Stimulated activated CD8-positive, alpha-beta memory T cell treated with anti-CD3 and anti-CD28 coated beads, Interleukin-15, amount 100 ng/mL, for 48 hours (primary cell): ENCODE measurements at regions not wholly inside any gene's neighbourhood (a gene's known extent, or its start where the extent isn't known, plus 50 kb on each side); places are given as distances from the start of the nearest gene placed in this dataset.

Source experiments
- DNase-seq, 2 donors: peaks; one replicate each; pipeline ENCODE4 v3.0.0-alpha.2; 2020; ENCODE audit warnings: low read depth in 2 of 2

- DNase-seq = no peak
Measured at GRCh38 chr1:208841436-208841835, 597.3 kb upstream of the PLXNA2 start.

- DNase-seq = no peak
Measured at GRCh38 chr1:208842451-208842850, 598.3 kb upstream of the PLXNA2 start.

- DNase-seq = no peak
Measured at GRCh38 chr1:208844158-208844557, 600.0 kb upstream of the PLXNA2 start.

- no peak for DNase-seq
Measured at GRCh38 chr1:208848854-208849253, 604.7 kb upstream of the PLXNA2 start.

GRCh38 chr1:208850442-208850841 is 606.3 kb upstream of the PLXNA2 start:
- DNase-seq = no peak

GRCh38 chr1:208851366-208851765 is 607.2 kb upstream of the PLXNA2 start:
- DNase-seq = no peak

GRCh38 chr1:208852911-208853310 is 608.7 kb upstream of the PLXNA2 start:
- no peak for DNase-seq

GRCh38 chr1:208855403-208855802 is 611.2 kb upstream of the PLXNA2 start:
- no peak for DNase-seq

GRCh38 chr1:208857465-208857864 is 613.3 kb upstream of the PLXNA2 start:
- DNase-seq = no peak

- no peak for DNase-seq
Measured at GRCh38 chr1:208858738-208859137, 614.6 kb upstream of the PLXNA2 start.

- no peak for DNase-seq
Measured at GRCh38 chr1:208864366-208864965, 620.3 kb upstream of the PLXNA2 start.

GRCh38 chr1:208866386-208866955 is 622.3 kb upstream of the PLXNA2 start:
- DNase-seq = no peak

GRCh38 chr1:208868554-208868953 is 624.4 kb upstream of the PLXNA2 start:
- no peak for DNase-seq

GRCh38 chr1:208874915-208875314 is 630.7 kb upstream of the PLXNA2 start:
- no peak for DNase-seq

- no peak for DNase-seq
Measured at GRCh38 chr1:208879022-208879421, 634.8 kb upstream of the PLXNA2 start.

- DNase-seq = no peak
Measured at GRCh38 chr1:208880433-208881100, 636.4 kb upstream of the PLXNA2 start.

GRCh38 chr1:208885060-208885459 is 640.9 kb upstream of the PLXNA2 start:
- DNase-seq = no peak

- no peak for DNase-seq
Measured at GRCh38 chr1:208885650-208886049, 641.5 kb upstream of the PLXNA2 start.

GRCh38 chr1:208888376-208888775 is 644.2 kb upstream of the PLXNA2 start:
- DNase-seq = no peak

- DNase-seq = no peak
Measured at GRCh38 chr1:208892147-208892546, 648.0 kb upstream of the PLXNA2 start.

GRCh38 chr1:208893251-208893650 is 649.1 kb upstream of the PLXNA2 start:
- DNase-seq = no peak

GRCh38 chr1:208895181-208895580 is 651.0 kb upstream of the PLXNA2 start:
- no peak for DNase-seq

GRCh38 chr1:208895820-208896219 is 651.6 kb upstream of the PLXNA2 start:
- DNase-seq = no peak
